ENCODE measurements at regions not wholly inside any gene's neighbourhood (a gene's known extent, or its start where the extent isn't known, plus 50 kb on each side); places are given as distances from the start of the nearest gene placed in this dataset.

DNA sequence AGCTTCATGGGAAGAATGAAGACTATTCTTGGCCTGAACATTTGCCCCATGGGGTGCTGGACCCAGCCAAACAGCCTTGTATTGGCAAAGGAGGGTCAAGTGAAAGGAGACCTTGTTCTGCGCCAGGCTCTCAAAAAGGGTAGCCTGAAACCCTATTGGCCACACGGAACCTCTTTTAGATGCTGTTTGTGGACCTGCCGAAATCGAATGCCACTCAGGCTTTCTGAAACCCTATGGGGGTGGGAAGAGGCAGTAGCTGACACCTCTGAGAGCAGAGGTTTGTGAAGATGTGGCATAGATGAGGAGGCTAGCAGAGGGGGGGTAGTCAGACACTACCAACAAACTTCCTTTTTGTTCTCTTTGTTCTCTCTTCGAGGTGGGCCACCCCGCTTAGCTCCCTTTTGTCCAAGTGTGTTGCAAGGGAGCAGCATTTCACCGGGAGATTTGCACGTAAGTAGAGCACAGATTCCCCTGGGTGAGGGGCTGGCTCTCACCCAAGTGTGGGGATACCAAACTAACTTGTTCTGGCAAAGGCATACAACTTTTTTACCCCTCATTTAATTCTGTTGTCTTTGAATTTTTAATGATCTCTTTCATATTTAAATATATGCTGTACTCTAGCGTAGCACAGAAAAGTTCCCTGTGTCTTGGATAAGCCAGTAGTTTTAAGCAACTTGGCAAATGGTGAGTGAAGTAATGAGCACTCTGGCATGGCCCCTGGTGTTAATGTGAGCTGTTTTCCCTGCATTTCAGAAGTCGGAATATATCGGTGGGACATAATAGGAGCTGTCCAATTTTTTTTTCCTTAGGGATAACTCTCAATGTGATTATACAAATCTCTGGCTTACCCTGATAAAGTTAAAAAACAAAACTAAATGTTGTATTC lies 107.7 kb downstream of the SEPTIN7 start:
- TF ChIP-seq POLR2AphosphoS5 (IDR thresholded peaks at IDR 0.05) (no peak), POLR2A (IDR thresholded peaks at IDR 0.05) (no peak)
- TF ChIP-seq, protein P1, sequence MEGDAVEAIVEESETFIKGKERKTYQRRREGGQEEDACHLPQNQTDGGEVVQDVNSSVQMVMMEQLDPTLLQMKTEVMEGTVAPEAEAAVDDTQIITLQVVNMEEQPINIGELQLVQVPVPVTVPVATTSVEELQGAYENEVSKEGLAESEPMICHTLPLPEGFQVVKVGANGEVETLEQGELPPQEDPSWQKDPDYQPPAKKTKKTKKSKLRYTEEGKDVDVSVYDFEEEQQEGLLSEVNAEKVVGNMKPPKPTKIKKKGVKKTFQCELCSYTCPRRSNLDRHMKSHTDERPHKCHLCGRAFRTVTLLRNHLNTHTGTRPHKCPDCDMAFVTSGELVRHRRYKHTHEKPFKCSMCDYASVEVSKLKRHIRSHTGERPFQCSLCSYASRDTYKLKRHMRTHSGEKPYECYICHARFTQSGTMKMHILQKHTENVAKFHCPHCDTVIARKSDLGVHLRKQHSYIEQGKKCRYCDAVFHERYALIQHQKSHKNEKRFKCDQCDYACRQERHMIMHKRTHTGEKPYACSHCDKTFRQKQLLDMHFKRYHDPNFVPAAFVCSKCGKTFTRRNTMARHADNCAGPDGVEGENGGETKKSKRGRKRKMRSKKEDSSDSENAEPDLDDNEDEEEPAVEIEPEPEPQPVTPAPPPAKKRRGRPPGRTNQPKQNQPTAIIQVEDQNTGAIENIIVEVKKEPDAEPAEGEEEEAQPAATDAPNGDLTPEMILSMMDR (IDR thresholded peaks at IDR 0.05), result no peak

All from breast epithelium (tissue), 3 donors.